GM12891 (cell line): ENCODE measurements at regions not wholly inside any gene's neighbourhood (a gene's known extent, or its start where the extent isn't known, plus 50 kb on each side); places are given as distances from the start of the nearest gene placed in this dataset.

Source experiments
- PAX5 ChIP-seq: IDR thresholded peaks from 2 replicates; pipeline ENCODE4 v1.6.1; 2011; ENCODE audit warnings: low read length, moderate library complexity, mild to moderate bottlenecking; ENCODE audit not compliant: insufficient read depth, severe bottlenecking
- POLR2A ChIP-seq: IDR thresholded peaks from 2 replicates; pipeline ENCODE4 v1.6.1; 2011; ENCODE audit warnings: low read depth, low read length, control low read depth
- POLR2AphosphoS5 ChIP-seq: IDR thresholded peaks from 2 replicates; pipeline ENCODE4 v1.6.1; 2011; ENCODE audit warnings: low read depth, low read length, control low read depth
- POU2F2 ChIP-seq: IDR thresholded peaks from 2 replicates; pipeline ENCODE4 v1.6.1; 2011; ENCODE audit warnings: low read depth, mild to moderate bottlenecking, control low read depth, low read length, moderate library complexity
- SPI1 ChIP-seq: IDR thresholded peaks from 2 replicates; pipeline ENCODE4 v1.6.1; 2011; ENCODE audit warnings: low read depth, low read length, control low read depth
- TAF1 ChIP-seq: IDR thresholded peaks from 2 replicates; pipeline ENCODE4 v1.6.1; 2011; ENCODE audit warnings: low read depth, low read length, control low read depth

GRCh38 chr2:33680644-33681363, 81.7 kb upstream of the FAM98A start:
- no peak for TF ChIP-seq POLR2AphosphoS5
- no peak for TF ChIP-seq POLR2A
- TF ChIP-seq TAF1, result no peak
- TF ChIP-seq SPI1, result no peak
- TF ChIP-seq PAX5, result no peak
- no peak for TF ChIP-seq POU2F2
